ENCODE measurements at regions not wholly inside any gene's neighbourhood (a gene's known extent, or its start where the extent isn't known, plus 50 kb on each side); places are given as distances from the start of the nearest gene placed in this dataset.

DNA sequence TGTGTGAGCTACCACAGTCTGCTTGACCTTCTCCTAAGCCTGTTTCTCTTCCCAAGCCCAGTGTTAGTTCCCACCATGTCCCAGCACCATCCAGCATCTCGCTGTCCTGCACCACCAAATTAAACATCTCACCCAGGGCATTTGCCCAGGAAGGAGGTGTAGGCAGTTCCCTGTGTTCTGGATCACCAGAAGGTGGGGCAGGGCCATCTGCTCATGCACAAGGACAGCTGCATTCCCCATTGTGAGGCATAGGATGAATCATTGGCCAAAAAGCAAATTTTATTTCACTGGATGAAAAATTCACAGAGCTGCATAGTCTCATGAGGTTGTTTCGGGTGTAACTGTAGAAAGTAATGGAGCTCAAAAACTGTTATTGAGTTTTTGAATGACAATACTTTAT is 89.5 kb upstream of the GRIA1 start:
- Histone ChIP-seq H3K36me3 (ENCODE audit: low read length) (no peaks in the 10 kb centered on the region), H3K79me2 (ENCODE audit: insufficient read depth, low read length) (no peaks in the 10 kb centered on the region), H3K9me3 (ENCODE audit: insufficient read depth, low read length) (no peaks in the 10 kb centered on the region), H3F3A (ENCODE audit: insufficient read depth) (no peaks in the 10 kb centered on the region), H3K4me3 (ENCODE audit: insufficient read depth, low read length, poor library complexity, severe bottlenecking) (no peak overlapping the region), H3K4me2 (ENCODE audit: low read depth, low read length, poor library complexity, severe bottlenecking) (no peak overlapping the region), H3K27me3 (ENCODE audit: low read length) (no peaks in the 10 kb centered on the region), H3K27ac (ENCODE audit: low read depth, low read length) (no peak overlapping the region), H3K9me2 (replicated peaks; ENCODE audit: insufficient read depth, low read length) (no peaks in the 10 kb centered on the region), H3K9ac (ENCODE audit: low read length) (no peak overlapping the region), H2AFZ (ENCODE audit: low read depth, low read length, severe bottlenecking) (no peak overlapping the region), H4K20me1 (ENCODE audit: low read depth, low read length) (no peaks in the 10 kb centered on the region)
- TF ChIP-seq, protein P1, sequence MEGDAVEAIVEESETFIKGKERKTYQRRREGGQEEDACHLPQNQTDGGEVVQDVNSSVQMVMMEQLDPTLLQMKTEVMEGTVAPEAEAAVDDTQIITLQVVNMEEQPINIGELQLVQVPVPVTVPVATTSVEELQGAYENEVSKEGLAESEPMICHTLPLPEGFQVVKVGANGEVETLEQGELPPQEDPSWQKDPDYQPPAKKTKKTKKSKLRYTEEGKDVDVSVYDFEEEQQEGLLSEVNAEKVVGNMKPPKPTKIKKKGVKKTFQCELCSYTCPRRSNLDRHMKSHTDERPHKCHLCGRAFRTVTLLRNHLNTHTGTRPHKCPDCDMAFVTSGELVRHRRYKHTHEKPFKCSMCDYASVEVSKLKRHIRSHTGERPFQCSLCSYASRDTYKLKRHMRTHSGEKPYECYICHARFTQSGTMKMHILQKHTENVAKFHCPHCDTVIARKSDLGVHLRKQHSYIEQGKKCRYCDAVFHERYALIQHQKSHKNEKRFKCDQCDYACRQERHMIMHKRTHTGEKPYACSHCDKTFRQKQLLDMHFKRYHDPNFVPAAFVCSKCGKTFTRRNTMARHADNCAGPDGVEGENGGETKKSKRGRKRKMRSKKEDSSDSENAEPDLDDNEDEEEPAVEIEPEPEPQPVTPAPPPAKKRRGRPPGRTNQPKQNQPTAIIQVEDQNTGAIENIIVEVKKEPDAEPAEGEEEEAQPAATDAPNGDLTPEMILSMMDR (IDR thresholded peaks at IDR 0.05; ENCODE audit: insufficient read depth, low read length, poor library complexity, severe bottlenecking): no peak
- TF ChIP-seq EZH2phosphoT487 (conservative IDR thresholded peaks at IDR 0.05; ENCODE audit: low read length): no peak

DNA sequence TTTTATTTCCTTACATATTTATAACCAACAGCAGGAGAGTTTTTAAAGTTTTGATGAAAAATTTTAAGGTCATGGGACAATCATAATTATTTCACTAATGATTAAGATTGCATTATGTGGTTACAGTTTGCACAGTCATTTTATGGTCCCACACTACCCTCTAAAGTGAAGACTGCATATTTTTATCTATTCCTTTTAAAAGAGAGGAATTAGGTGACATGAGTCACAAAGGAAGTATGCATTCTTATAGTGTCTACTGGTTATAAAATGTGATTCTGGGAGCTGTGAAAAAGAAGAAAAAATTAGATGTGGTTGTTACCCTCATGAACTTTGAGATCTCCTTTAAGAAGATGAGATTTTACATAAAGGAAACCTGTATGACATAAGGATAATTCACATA is 87.9 kb upstream of the GRIA1 start:
- Histone ChIP-seq H3K79me2 (ENCODE audit: insufficient read depth, low read length) (no peaks in the 10 kb centered on the region), H3F3A (ENCODE audit: insufficient read depth) (no peaks in the 10 kb centered on the region), H3K4me3 (ENCODE audit: insufficient read depth, low read length, poor library complexity, severe bottlenecking) (no peak overlapping the region), H3K27me3 (ENCODE audit: low read length) (no peaks in the 10 kb centered on the region), H3K4me2 (ENCODE audit: low read depth, low read length, poor library complexity, severe bottlenecking) (no peak overlapping the region), H3K9ac (ENCODE audit: low read length) (no peak overlapping the region), H3K9me2 (replicated peaks; ENCODE audit: insufficient read depth, low read length) (no peaks in the 10 kb centered on the region), H2AFZ (ENCODE audit: low read depth, low read length, severe bottlenecking) (no peak overlapping the region), H3K9me3 (ENCODE audit: insufficient read depth, low read length) (no peaks in the 10 kb centered on the region), H3K27ac (ENCODE audit: low read depth, low read length) (no peak overlapping the region), H3K36me3 (ENCODE audit: low read length) (no peaks in the 10 kb centered on the region), H4K20me1 (ENCODE audit: low read depth, low read length) (no peaks in the 10 kb centered on the region)
- no peak for TF ChIP-seq EZH2phosphoT487 (conservative IDR thresholded peaks at IDR 0.05; ENCODE audit: low read length)
- TF ChIP-seq, protein P1 (IDR thresholded peaks at IDR 0.05; ENCODE audit: insufficient read depth, low read length, poor library complexity, severe bottlenecking): no peak

DNA sequence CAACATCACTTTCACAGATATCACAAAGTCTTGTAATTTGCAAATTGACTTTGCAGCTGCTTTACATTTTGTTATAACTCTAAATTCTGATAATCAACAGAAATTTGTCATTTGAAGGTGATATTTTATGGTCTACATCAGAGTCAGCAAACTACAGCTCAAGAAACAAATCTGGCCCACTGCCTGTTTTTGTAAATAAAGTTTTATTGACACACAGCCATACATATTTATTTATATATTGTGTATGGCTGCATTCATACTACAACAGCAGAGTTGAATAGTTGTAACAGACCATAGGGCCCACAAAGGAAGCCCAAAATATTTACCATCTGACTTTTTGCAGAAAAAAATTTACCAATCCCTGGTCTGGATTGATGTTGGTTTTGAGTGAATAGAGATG is 87.0 kb upstream of the GRIA1 start:
- Histone ChIP-seq H3K9me3 (ENCODE audit: insufficient read depth, low read length) (no peaks in the 10 kb centered on the region), H3K27ac (ENCODE audit: low read depth, low read length) (no peak overlapping the region), H4K20me1 (ENCODE audit: low read depth, low read length) (no peaks in the 10 kb centered on the region), H3F3A (ENCODE audit: insufficient read depth) (no peaks in the 10 kb centered on the region), H3K4me2 (ENCODE audit: low read depth, low read length, poor library complexity, severe bottlenecking) (no peak overlapping the region), H3K79me2 (ENCODE audit: insufficient read depth, low read length) (no peaks in the 10 kb centered on the region), H3K9me2 (replicated peaks; ENCODE audit: insufficient read depth, low read length) (no peaks in the 10 kb centered on the region), H2AFZ (ENCODE audit: low read depth, low read length, severe bottlenecking) (no peak overlapping the region), H3K36me3 (ENCODE audit: low read length) (no peaks in the 10 kb centered on the region), H3K9ac (ENCODE audit: low read length) (no peak overlapping the region), H3K4me3 (ENCODE audit: insufficient read depth, low read length, poor library complexity, severe bottlenecking) (no peak overlapping the region), H3K27me3 (ENCODE audit: low read length) (no peaks in the 10 kb centered on the region)
- TF ChIP-seq EZH2phosphoT487 (conservative IDR thresholded peaks at IDR 0.05; ENCODE audit: low read length): no peak
- TF ChIP-seq, protein P1 (IDR thresholded peaks at IDR 0.05; ENCODE audit: insufficient read depth, low read length, poor library complexity, severe bottlenecking): no peak

DNA sequence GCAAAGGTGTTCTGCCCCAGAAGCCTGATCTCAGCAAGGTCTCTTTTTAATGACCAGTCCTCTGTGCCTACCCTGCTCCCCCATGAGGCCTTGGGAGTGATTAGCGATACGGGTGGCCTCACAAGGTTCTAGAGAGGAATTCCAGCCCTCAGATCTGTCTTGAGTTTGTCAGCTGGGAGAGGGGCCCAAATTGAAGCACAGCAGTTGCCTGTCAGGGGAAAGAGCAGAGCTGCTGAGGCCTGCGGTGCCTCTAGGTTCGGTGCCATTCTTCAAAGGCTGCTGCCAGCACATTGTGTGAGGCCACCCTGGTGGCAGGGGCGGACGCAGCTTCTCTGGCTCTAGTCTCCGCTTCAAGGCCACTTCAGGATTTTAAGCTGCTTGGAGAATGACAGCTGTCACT is 85.7 kb upstream of the GRIA1 start:
- no peak overlapping the region for H3K27ac ChIP-seq (ENCODE audit: low read depth, low read length)
- no peak overlapping the region for H2AFZ ChIP-seq (ENCODE audit: low read depth, low read length, severe bottlenecking)
- TF ChIP-seq, protein P1 (IDR thresholded peaks at IDR 0.05; ENCODE audit: insufficient read depth, low read length, poor library complexity, severe bottlenecking): no peak
- no peak for TF ChIP-seq EZH2phosphoT487 (conservative IDR thresholded peaks at IDR 0.05; ENCODE audit: low read length)
- no peaks in the 10 kb centered on the region for H3F3A ChIP-seq (ENCODE audit: insufficient read depth)
- H3K9me3 ChIP-seq (ENCODE audit: insufficient read depth, low read length): no peaks in the 10 kb centered on the region
- H3K9ac ChIP-seq (ENCODE audit: low read length): no peak overlapping the region
- H3K79me2 ChIP-seq (ENCODE audit: insufficient read depth, low read length): no peaks in the 10 kb centered on the region
- no peak overlapping the region for H3K4me3 ChIP-seq (ENCODE audit: insufficient read depth, low read length, poor library complexity, severe bottlenecking)
- H3K9me2 ChIP-seq (replicated peaks; ENCODE audit: insufficient read depth, low read length): no peaks in the 10 kb centered on the region
- H3K4me2 ChIP-seq (ENCODE audit: low read depth, low read length, poor library complexity, severe bottlenecking): no peak overlapping the region
- no peaks in the 10 kb centered on the region for H3K27me3 ChIP-seq (ENCODE audit: low read length)
- H4K20me1 ChIP-seq (ENCODE audit: low read depth, low read length): no peaks in the 10 kb centered on the region
- no peaks in the 10 kb centered on the region for H3K36me3 ChIP-seq (ENCODE audit: low read length)

Measured in SU-DHL-6 (cell line).